HepG2 (cell line): ENCODE measurements at regions not wholly inside any gene's neighbourhood (a gene's known extent, or its start where the extent isn't known, plus 50 kb on each side); places are given as distances from the start of the nearest gene placed in this dataset.

Experiments used
- ATAC-seq: fragments of 200-7000 bp; cut with Tn5 transposase; 3 replicates; pipeline ENCODE4 v1.9.1; 2020; ENCODE audit warnings: mild to moderate bottlenecking, moderate library complexity
- BruUV-seq: library from RNA; stranded (reverse); fragments of 400-500 nt; replicated peaks from 2 replicates; lab custom pipeline; 2021; lab: Mats Ljungman, UMichigan
- CTCF ChIA-PET: fragments of 300-600 bp; formaldehyde crosslinking; extraction: SDS; loops from one replicate; lab custom pipeline; 2021; ENCODE audit warnings: low total read pairs, inconsistent platforms, low intra/inter-chr PET ratio; lab: Yijun Ruan, JAX
- POLR2A ChIA-PET: fragments of 350-600 bp; sonication (Branson Sonifier 250); formaldehyde crosslinking; loops from one replicate; lab custom pipeline; 2020; ENCODE audit warnings: antibody characterized with exemption, inconsistent platforms; lab: Yijun Ruan, JAX
- DNase-seq: peaks from one replicate; pipeline ENCODE4 v3.0.0-alpha.2; 2015; ENCODE audit warnings: low spot score
- FAIRE-seq: peaks from 3 replicates; lab custom pipeline; 2011; peaks lifted over from hg19 to GRCh38; lab: Jason Lieb, UNC
- H2AFZ ChIP-seq: one replicate; pipeline ENCODE4 v1.6.1; 2011; ENCODE audit warnings: low read length, inconsistent platforms
- H3K27ac ChIP-seq: fragments of 300-600 bp; 3 replicates; pipeline ENCODE4 v1.8.0; 2011; ENCODE audit warnings: mixed run types, mild to moderate bottlenecking, mixed read lengths, low read length, inconsistent platforms; ENCODE audit not compliant: insufficient read depth; ENCODE audit errors: extremely low read length
- H3K27me3 ChIP-seq, 2 experiments: fragments of 200-600 bp in 1 of 2; 2 replicates in 1 of 2; 3 replicates in 1 of 2; pipeline versions ENCODE4 v1.6.0 to v1.8.0; 2011; ENCODE audit warnings: low read length in 2 of 2, mild to moderate bottlenecking in 2 of 2, moderate library complexity in 2 of 2, inconsistent platforms in 1 of 2; ENCODE audit not compliant: insufficient read depth in 2 of 2, control insufficient read depth in 1 of 2
- H3K36me3 ChIP-seq, 2 experiments: fragments of 200-600 bp in 1 of 2; replicated peaks in 1 of 2; 2 replicates in 1 of 2; 3 replicates in 1 of 2; pipeline versions ENCODE4 v1.5.1 to v1.8.0; 2011; ENCODE audit warnings: low read length in 2 of 2, inconsistent platforms in 1 of 2; ENCODE audit not compliant: insufficient read depth in 2 of 2, control insufficient read depth in 1 of 2
- H3K4me1 ChIP-seq: 2 replicates; pipeline ENCODE4 v1.5.1; 2012; ENCODE audit warnings: low read length, inconsistent platforms; ENCODE audit not compliant: insufficient read depth
- H3K4me2 ChIP-seq: 2 replicates; pipeline ENCODE4 v1.6.0; 2011; ENCODE audit warnings: low read depth, low read length, inconsistent platforms
- H3K4me3 ChIP-seq, 3 experiments: fragments of 200-600 bp in 1 of 3; sonication (generic), shearing (Covaris generic) in 1 of 3; replicated peaks in 1 of 3; 2 replicates each; pipeline ENCODE4 v1.5.1; 2011 to 2016; ENCODE audit warnings: low read length in 3 of 3, inconsistent platforms in 2 of 3, low read depth in 2 of 3, mild to moderate bottlenecking in 2 of 3, control low read depth in 1 of 3, mixed read lengths in 1 of 3; ENCODE audit not compliant: insufficient read depth in 1 of 3
- H3K79me2 ChIP-seq: one replicate; pipeline ENCODE4 v1.6.1; 2011; ENCODE audit warnings: low read length, inconsistent platforms; ENCODE audit not compliant: insufficient read depth
- H3K9ac ChIP-seq: 2 replicates; pipeline ENCODE4 v1.6.0; 2011; ENCODE audit warnings: mild to moderate bottlenecking, low read depth, low read length, inconsistent platforms; ENCODE audit not compliant: insufficient read depth
- H3K9me3 ChIP-seq: 2 replicates; pipeline ENCODE4 v1.5.1; 2012; ENCODE audit warnings: mild to moderate bottlenecking, low read length
- H4K20me1 ChIP-seq: 2 replicates; pipeline ENCODE4 v1.6.0; 2011; ENCODE audit warnings: inconsistent platforms, mild to moderate bottlenecking, low read length, moderate library complexity; ENCODE audit not compliant: insufficient read depth
- MAFF ChIP-seq: IDR thresholded peaks from 2 replicates; pipeline ENCODE4 v1.6.1; 2011; ENCODE audit warnings: low read depth, low read length, improper control_type of control experiment
- MAFK ChIP-seq, 2 experiments: IDR thresholded peaks in 1 of 2; conservative IDR thresholded peaks in 1 of 2; 2 replicates each; pipeline ENCODE4 v1.6.1; 2011; ENCODE audit warnings: improper control_type of control experiment in 2 of 2, low read length in 2 of 2
- NPAS2 ChIP-seq: sonication (generic); formaldehyde crosslinking; IDR thresholded peaks from 2 replicates; pipeline ENCODE4 v1.8.0; 2022; ENCODE audit warnings: mild to moderate bottlenecking, missing genetic modification reagents, borderline replicate concordance
- NR2C2 ChIP-seq: sonication (generic); formaldehyde crosslinking; IDR thresholded peaks from 2 replicates; pipeline ENCODE4 v1.4.0; 2020; ENCODE audit warnings: missing genetic modification reagents, mild to moderate bottlenecking, moderate library complexity, borderline replicate concordance
- ZNF510 ChIP-seq: sonication (generic); formaldehyde crosslinking; IDR thresholded peaks from 2 replicates; pipeline ENCODE4 v1.4.0; 2020; ENCODE audit warnings: low read depth, mild to moderate bottlenecking, missing genetic modification reagents
- ZNF543 ChIP-seq: sonication (generic); formaldehyde crosslinking; IDR thresholded peaks from 2 replicates; pipeline ENCODE4 v1.4.0; 2020; ENCODE audit warnings: mild to moderate bottlenecking, missing genetic modification reagents
- WGBS: methylation state at CpG from one replicate; pipeline ENCODE4 v1.1.6; 2017; ENCODE audit warnings: low lambda C conversion rate; 5-methylcytosine and 5-hydroxymethylcytosine counted together
- in situ Hi-C: cut with HindIII; loops from 2 replicates; pipeline ENCODE4 v1.10.0; 2017; ENCODE audit warnings: low pct_unique_long_range_greater_than_20kb; ENCODE audit not compliant: extremely low pct_ligation_motif_present
- intact Hi-C: fragments of 100-400 bp; cut with micrococcal nuclease; formaldehyde crosslinking; loops from one replicate; pipeline ENCODE4 v1.10.0; 2022; ENCODE audit not compliant: unreplicated experiment

DNA sequence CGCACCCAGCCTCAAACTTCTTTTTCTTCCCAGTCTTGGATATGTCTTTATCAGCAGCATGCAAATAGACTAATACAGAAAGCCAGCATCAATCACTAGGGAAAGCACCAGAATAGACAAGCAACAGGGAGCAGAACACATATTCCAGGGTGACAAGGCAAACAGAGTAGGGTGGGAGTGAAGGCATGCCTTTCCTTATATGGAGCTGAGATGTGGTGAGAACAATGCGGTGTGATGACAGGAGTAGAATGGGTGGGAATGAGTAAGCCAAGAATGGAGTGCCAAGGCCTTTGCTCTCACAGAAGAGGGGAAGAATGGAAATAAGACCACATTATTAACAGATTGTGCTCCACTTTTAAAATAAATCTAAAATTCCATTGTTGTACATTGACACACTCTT lies 115.6 kb downstream of the CETN3 start:
- no peak for FAIRE-seq
- Histone ChIP-seq H3K27me3 (no peaks in the 10 kb centered on the region), H3K9me3 (no peaks in the 10 kb centered on the region), H3K27ac (no peak overlapping the region), H3K36me3 (no peaks in the 10 kb centered on the region), H2AFZ (no peak overlapping the region), H3K4me2 (no peak overlapping the region), H3K4me3 (no peak overlapping the region), H3K79me2 (no peaks in the 10 kb centered on the region), H3K4me1 (no peaks in the 10 kb centered on the region), H3K9ac (no peak overlapping the region), H4K20me1 (no peaks in the 10 kb centered on the region)
- TF ChIP-seq ZNF543 (CRISPR knock-in tag) (no peak), NPAS2 (CRISPR knock-in tag) (no peak)
- WGBS, result 17% methylated on average over 2 of the region's 2 CpGs
- DNase-seq, result peak; percentile 25
- intact Hi-C loops (loop anchor here (1.0 to 10.0 kb wide), 2 partner anchors 92 to 491 kb away; no protein-coding TSS in a partner anchor), in situ Hi-C loops (no loop called here)
- ChIA-PET POLR2A (no interaction called here), CTCF (interaction anchor here (1.1 kb wide), 1 partner anchor 92 kb away, joined by 4 read pairs; no protein-coding TSS in a partner anchor)
- no peak for ATAC-seq
- BruUV-seq, result no TSS peak

DNA sequence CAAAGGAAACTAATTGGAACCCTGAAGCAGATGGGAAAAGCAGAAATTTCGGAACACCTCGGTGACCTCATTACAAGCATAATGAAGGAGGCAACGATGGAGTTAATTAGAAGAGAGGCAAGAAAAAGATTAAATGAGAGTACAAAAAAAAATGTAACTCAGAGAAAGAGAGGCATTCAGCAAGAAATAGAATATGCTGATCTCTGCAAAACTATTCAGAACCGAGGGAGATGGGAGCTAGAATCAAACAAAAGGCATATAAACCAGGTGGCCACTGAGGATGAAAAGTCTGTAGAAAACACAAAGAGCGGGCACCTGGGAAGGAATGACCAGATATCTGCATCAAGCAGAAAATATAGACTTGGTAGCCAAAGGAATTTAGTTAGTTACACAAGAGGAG lies 118.9 kb downstream of the CETN3 start:
- Histone ChIP-seq H3K4me2 (no peak overlapping the region), H3K27me3 (no peaks in the 10 kb centered on the region), H3K36me3 (no peaks in the 10 kb centered on the region), H4K20me1 (no peaks in the 10 kb centered on the region), H3K79me2 (no peaks in the 10 kb centered on the region), H3K4me1 (no peaks in the 10 kb centered on the region), H3K4me3 (no peak overlapping the region), H3K9me3 (no peaks in the 10 kb centered on the region), H3K9ac (no peak overlapping the region), H2AFZ (no peak overlapping the region), H3K27ac (no peak overlapping the region)
- under 1% methylated on average over 5 of the region's 5 CpGs for WGBS
- in situ Hi-C loops (no loop called here), intact Hi-C loops (loop anchor here (10.0 kb wide), 1 partner anchor 494 kb away; no protein-coding TSS in a partner anchor)
- TF ChIP-seq ZNF510, result no peak
- no peak for TF ChIP-seq NR2C2 (CRISPR knock-in tag)
- peak; percentile 60 for TF ChIP-seq MAFF
- TF ChIP-seq MAFK (conservative IDR thresholded peaks at IDR 0.05 in 1 of 2, IDR thresholded peaks at IDR 0.05 in 1 of 2; ENCODE audit: low read length in 2 of 2), result peak; percentile 60 to 76
- FAIRE-seq (no peak), DNase-seq (no peak), ATAC-seq (no peak)
- ChIA-PET CTCF (no interaction called here), POLR2A (no interaction called here)
- BruUV-seq, result no TSS peak
